ENCODE measurements at regions not wholly inside any gene's neighbourhood (a gene's known extent, or its start where the extent isn't known, plus 50 kb on each side); places are given as distances from the start of the nearest gene placed in this dataset.

GRCh38 chr4:111869339-111869738 is 275.9 kb upstream of the FAM241A start:
- DNase-seq (ENCODE audit: low read depth) = no peak

- DNase-seq (ENCODE audit: low read depth) = no peak
Observed at GRCh38 chr4:111871802-111872201, 273.5 kb upstream of the FAM241A start.

- DNase-seq (ENCODE audit: low read depth) = no peak
Observed at GRCh38 chr4:111873801-111874200, 271.5 kb upstream of the FAM241A start.

- no peak for DNase-seq (ENCODE audit: low read depth)
Observed at GRCh38 chr4:111879539-111879938, 265.7 kb upstream of the FAM241A start.

GRCh38 chr4:111880116-111880515 is 265.1 kb upstream of the FAM241A start:
- no peak for DNase-seq (ENCODE audit: low read depth)

- DNase-seq (ENCODE audit: low read depth) = no peak
Observed at GRCh38 chr4:111883557-111883999, 261.7 kb upstream of the FAM241A start.

GRCh38 chr4:111890412-111890811 is 254.8 kb upstream of the FAM241A start:
- no peak for DNase-seq (ENCODE audit: low read depth)

- no peak for DNase-seq (ENCODE audit: low read depth)
Observed at GRCh38 chr4:111905511-111905910, 239.7 kb upstream of the FAM241A start.

- no peak for DNase-seq (ENCODE audit: low read depth)
Observed at GRCh38 chr4:111919639-111920038, 225.6 kb upstream of the FAM241A start.

- no peak for DNase-seq (ENCODE audit: low read depth)
Observed at GRCh38 chr4:111921714-111922113, 223.5 kb upstream of the FAM241A start.

- no peak for DNase-seq (ENCODE audit: low read depth)
Observed at GRCh38 chr4:111923786-111924185, 221.5 kb upstream of the FAM241A start.

- DNase-seq (ENCODE audit: low read depth) = no peak
Observed at GRCh38 chr4:111924696-111925095, 220.6 kb upstream of the FAM241A start.

GRCh38 chr4:111930659-111931058 is 214.6 kb upstream of the FAM241A start:
- no peak for DNase-seq (ENCODE audit: low read depth)

- DNase-seq (ENCODE audit: low read depth) = no peak
Observed at GRCh38 chr4:111933703-111934102, 211.6 kb upstream of the FAM241A start.

GRCh38 chr4:111934314-111934713 is 210.9 kb upstream of the FAM241A start:
- no peak for DNase-seq (ENCODE audit: low read depth)

GRCh38 chr4:111937368-111937767 is 207.9 kb upstream of the FAM241A start:
- no peak for DNase-seq (ENCODE audit: low read depth)

GRCh38 chr4:111941957-111942356 is 203.3 kb upstream of the FAM241A start:
- DNase-seq (ENCODE audit: low read depth) = no peak

- no peak for DNase-seq (ENCODE audit: low read depth)
Observed at GRCh38 chr4:111943796-111944203, 201.5 kb upstream of the FAM241A start.

GRCh38 chr4:111945014-111945413 is 200.2 kb upstream of the FAM241A start:
- no peak for DNase-seq (ENCODE audit: low read depth)

- no peak for DNase-seq (ENCODE audit: low read depth)
Observed at GRCh38 chr4:111946800-111947199, 198.5 kb upstream of the FAM241A start.

GRCh38 chr4:111952688-111953087 is 192.6 kb upstream of the FAM241A start:
- DNase-seq (ENCODE audit: low read depth) = no peak

GRCh38 chr4:111954550-111954949 is 190.7 kb upstream of the FAM241A start:
- DNase-seq (ENCODE audit: low read depth) = no peak

GRCh38 chr4:111955001-111955400 is 190.3 kb upstream of the FAM241A start:
- no peak for DNase-seq (ENCODE audit: low read depth)

GRCh38 chr4:111957116-111957515 is 188.1 kb upstream of the FAM241A start:
- no peak for DNase-seq (ENCODE audit: low read depth)

- DNase-seq (ENCODE audit: low read depth) = no peak
Observed at GRCh38 chr4:111957997-111958396, 187.3 kb upstream of the FAM241A start.

All from activated T-helper 9 cell treated with anti-CD3 and anti-CD28 coated beads, Interleukin-2, amount 50 U/mL, for 16 hours (primary cell).